Activated CD8-positive, alpha-beta memory T cell treated with anti-CD3 and anti-CD28 coated beads, Interleukin-2, amount 50 U/mL, for 1 hour (primary cell): ENCODE measurements at regions not wholly inside any gene's neighbourhood (a gene's known extent, or its start where the extent isn't known, plus 50 kb on each side); places are given as distances from the start of the nearest gene placed in this dataset.

Experiments
- DNase-seq: peaks from one replicate; pipeline ENCODE4 v3.0.0-alpha.2; 2020; ENCODE audit errors: extremely low read depth

GRCh38 chr2:126827371-126827770, 71.3 kb upstream of the TEX51 start:
- no peak for DNase-seq

GRCh38 chr2:126828051-126828450, 70.6 kb upstream of the TEX51 start:
- DNase-seq = no peak

- DNase-seq = no peak
Observed at GRCh38 chr2:126828491-126828890, 70.2 kb upstream of the TEX51 start.

GRCh38 chr2:126831234-126832005, 67.3 kb upstream of the TEX51 start:
- no peak for DNase-seq

- no peak for DNase-seq
Observed at GRCh38 chr2:126832014-126832413, 66.7 kb upstream of the TEX51 start.

GRCh38 chr2:126832757-126833156, 65.9 kb upstream of the TEX51 start:
- no peak for DNase-seq

- no peak for DNase-seq
Observed at GRCh38 chr2:126834006-126834659, 64.6 kb upstream of the TEX51 start.

GRCh38 chr2:126835261-126835660, 63.4 kb upstream of the TEX51 start:
- no peak for DNase-seq

- DNase-seq = no peak
Observed at GRCh38 chr2:126835831-126836230, 62.9 kb upstream of the TEX51 start.

- DNase-seq = no peak
Observed at GRCh38 chr2:126836761-126837679, 61.7 kb upstream of the TEX51 start.

- no peak for DNase-seq
Observed at GRCh38 chr2:126837966-126838715, 60.5 kb upstream of the TEX51 start.

- no peak for DNase-seq
Observed at GRCh38 chr2:126838716-126838985, 60.0 kb upstream of the TEX51 start.

- no peak for DNase-seq
Observed at GRCh38 chr2:126839796-126840195, 58.9 kb upstream of the TEX51 start.

- no peak for DNase-seq
Observed at GRCh38 chr2:126843081-126843480, 55.6 kb upstream of the TEX51 start.

- DNase-seq = no peak
Observed at GRCh38 chr2:126846241-126846640, 52.4 kb upstream of the TEX51 start.
